ENCODE measurements at regions not wholly inside any gene's neighbourhood (a gene's known extent, or its start where the extent isn't known, plus 50 kb on each side); places are given as distances from the start of the nearest gene placed in this dataset.

GRCh38 chr12:97967831-97968230 lies 505.2 kb downstream of the RMST start:
- Histone ChIP-seq H4K20me1 (ENCODE audit: control insufficient read depth, insufficient read depth, low read depth, low read length) (no peaks in the 10 kb centered on the region), H3K79me2 (ENCODE audit: control insufficient read depth, low read length) (no peaks in the 10 kb centered on the region), H3K4me1 (ENCODE audit: control insufficient read depth, low read length) (no peaks in the 10 kb centered on the region), H3K27ac (ENCODE audit: low read depth, low read length) (no peak overlapping the region), H3K4me2 (ENCODE audit: low read length) (no peak overlapping the region), H3K27me3 (ENCODE audit: control insufficient read depth, low read length) (no peaks in the 10 kb centered on the region), H3K9me2 (replicated peaks; ENCODE audit: control insufficient read depth, low read length) (no peaks in the 10 kb centered on the region), H3K4me3 (ENCODE audit: low read length) (no peak overlapping the region), H3K9me3 (ENCODE audit: control insufficient read depth, insufficient read depth, low read length) (no peaks in the 10 kb centered on the region), H3K36me3 (ENCODE audit: control insufficient read depth, low read length) (no peaks in the 10 kb centered on the region), H3F3A (ENCODE audit: control insufficient read depth, insufficient read depth) (no peaks in the 10 kb centered on the region)
- no peak for TF ChIP-seq EZH2phosphoT487 (IDR thresholded peaks at IDR 0.05; ENCODE audit: borderline replicate concordance, low read length)
- no peak for TF ChIP-seq CTCF (IDR thresholded peaks at IDR 0.05; ENCODE audit: low read depth, low read length, poor library complexity, severe bottlenecking)

GRCh38 chr12:97968641-97969197 lies 506.1 kb downstream of the RMST start:
- Histone ChIP-seq H4K20me1 (ENCODE audit: control insufficient read depth, insufficient read depth, low read depth, low read length) (no peaks in the 10 kb centered on the region), H3K36me3 (ENCODE audit: control insufficient read depth, low read length) (no peaks in the 10 kb centered on the region), H3K4me2 (ENCODE audit: low read length) (no peak overlapping the region)

GRCh38 chr12:97977870-97978405 lies 515.3 kb downstream of the RMST start:
- Histone ChIP-seq H3K27ac (ENCODE audit: low read depth, low read length) (no peak overlapping the region), H3K9me3 (ENCODE audit: control insufficient read depth, insufficient read depth, low read length) (no peaks in the 10 kb centered on the region), H3K27me3 (ENCODE audit: control insufficient read depth, low read length) (no peaks in the 10 kb centered on the region), H3K79me2 (ENCODE audit: control insufficient read depth, low read length) (no peaks in the 10 kb centered on the region), H3F3A (ENCODE audit: control insufficient read depth, insufficient read depth) (no peaks in the 10 kb centered on the region), H4K20me1 (ENCODE audit: control insufficient read depth, insufficient read depth, low read depth, low read length) (no peaks in the 10 kb centered on the region), H3K36me3 (ENCODE audit: control insufficient read depth, low read length) (no peaks in the 10 kb centered on the region), H3K4me3 (ENCODE audit: low read length) (no peak overlapping the region), H3K4me2 (ENCODE audit: low read length) (no peak overlapping the region), H3K9me2 (replicated peaks; ENCODE audit: control insufficient read depth, low read length) (no peaks in the 10 kb centered on the region), H3K4me1 (ENCODE audit: control insufficient read depth, low read length) (no peaks in the 10 kb centered on the region)
- TF ChIP-seq CTCF (IDR thresholded peaks at IDR 0.05; ENCODE audit: low read depth, low read length, poor library complexity, severe bottlenecking): no peak
- TF ChIP-seq EZH2phosphoT487 (IDR thresholded peaks at IDR 0.05; ENCODE audit: borderline replicate concordance, low read length): no peak

More at GRCh38 chr12:97968641-97969197, 506.1 kb downstream of the RMST start:
- Histone ChIP-seq H3K79me2 (ENCODE audit: control insufficient read depth, low read length) (no peaks in the 10 kb centered on the region), H3K4me3 (ENCODE audit: low read length) (no peak overlapping the region), H3K27me3 (ENCODE audit: control insufficient read depth, low read length) (no peaks in the 10 kb centered on the region), H3K9me2 (replicated peaks; ENCODE audit: control insufficient read depth, low read length) (no peaks in the 10 kb centered on the region), H3K4me1 (ENCODE audit: control insufficient read depth, low read length) (no peaks in the 10 kb centered on the region), H3K27ac (ENCODE audit: low read depth, low read length) (no peak overlapping the region), H3F3A (ENCODE audit: control insufficient read depth, insufficient read depth) (no peaks in the 10 kb centered on the region), H3K9me3 (ENCODE audit: control insufficient read depth, insufficient read depth, low read length) (no peaks in the 10 kb centered on the region)
- TF ChIP-seq CTCF (IDR thresholded peaks at IDR 0.05; ENCODE audit: low read depth, low read length, poor library complexity, severe bottlenecking) (no peak), EZH2phosphoT487 (IDR thresholded peaks at IDR 0.05; ENCODE audit: borderline replicate concordance, low read length) (no peak)

Data from DOHH2 (cell line).